Natural killer cell treated with Interleukin-12 subunit alpha and Interleukin-12 subunit beta and Interleukin-15 and Interleukin-18, amount 100 ng/mL, for 72 hours (primary cell): ENCODE measurements at regions not wholly inside any gene's neighbourhood (a gene's known extent, or its start where the extent isn't known, plus 50 kb on each side); places are given as distances from the start of the nearest gene placed in this dataset.
A peak's percentile ranks its signal among the peaks of the same experiment; 100 is the strongest.

ENCODE experiments used
- ATAC-seq, 2 donors: fragments of 150-1000 bp; cut with Tn5 transposase in 1 of 2; sonication (Bioruptor Pico), chemical (Tn5 transposase) in 1 of 2; 2 replicates each; pipeline ENCODE4 v1.10.0; 2021
- DNase-seq: peaks from one replicate; pipeline ENCODE4 v3.0.0; 2022; ENCODE audit warnings: low spot score
- H3K27ac Mint-ChIP-seq, 2 donors: 1 replicate in 1 of 2; 2 replicates in 1 of 2; pipeline ENCODE4 v1.8.0; 2022; ENCODE audit warnings: mixed read lengths in 2 of 2, mild to moderate bottlenecking in 1 of 2, moderate library complexity in 1 of 2
- H3K27me3 Mint-ChIP-seq, 2 donors: 1 replicate in 1 of 2; 2 replicates in 1 of 2; pipeline ENCODE4 v1.8.0; 2022; ENCODE audit warnings: mixed read lengths in 2 of 2
- H3K36me3 Mint-ChIP-seq: one replicate; pipeline ENCODE4 v1.8.0; 2022; ENCODE audit warnings: mixed read lengths
- H3K4me1 Mint-ChIP-seq, 2 donors: 1 replicate in 1 of 2; 2 replicates in 1 of 2; pipeline ENCODE4 v1.8.0; 2022; ENCODE audit warnings: low read depth in 2 of 2, mixed read lengths in 2 of 2, mild to moderate bottlenecking in 1 of 2
- H3K4me3 Mint-ChIP-seq: one replicate; pipeline ENCODE4 v1.8.0; 2022; ENCODE audit warnings: mixed read lengths
- H3K9me3 Mint-ChIP-seq: 2 replicates; pipeline ENCODE4 v1.8.0; 2022; ENCODE audit warnings: mixed read lengths

GRCh38 chr10:125562737-125563136 lies 120.2 kb downstream of the TEX36 start:
- H3K27ac Mint-ChIP-seq, result no peak overlapping the region
- peaks cover 5 to 8% of the 10 kb centered on the region in 2 donors for H3K4me1 Mint-ChIP-seq
- H3K36me3 Mint-ChIP-seq, result no peaks in the 10 kb centered on the region
- ATAC-seq (no peak), DNase-seq (no peak)
- H3K4me3 Mint-ChIP-seq, result no peak overlapping the region
- peaks cover 18 to 23% of the 10 kb centered on the region in 2 donors for H3K27me3 Mint-ChIP-seq
- H3K9me3 Mint-ChIP-seq, result no peaks in the 10 kb centered on the region

- H3K36me3 Mint-ChIP-seq, result no peaks in the 10 kb centered on the region
- peaks cover 5 to 8% of the 10 kb centered on the region in 2 donors for H3K4me1 Mint-ChIP-seq
- H3K27me3 Mint-ChIP-seq, result peaks cover 23% of the 10 kb centered on the region in 2 donors
- no peak overlapping the region for H3K4me3 Mint-ChIP-seq
- ATAC-seq, result no peak
- no peak for DNase-seq
- H3K27ac Mint-ChIP-seq, result no peak overlapping the region
- no peaks in the 10 kb centered on the region for H3K9me3 Mint-ChIP-seq
Measured at GRCh38 chr10:125560947-125561346, 122.0 kb downstream of the TEX36 start.

DNA sequence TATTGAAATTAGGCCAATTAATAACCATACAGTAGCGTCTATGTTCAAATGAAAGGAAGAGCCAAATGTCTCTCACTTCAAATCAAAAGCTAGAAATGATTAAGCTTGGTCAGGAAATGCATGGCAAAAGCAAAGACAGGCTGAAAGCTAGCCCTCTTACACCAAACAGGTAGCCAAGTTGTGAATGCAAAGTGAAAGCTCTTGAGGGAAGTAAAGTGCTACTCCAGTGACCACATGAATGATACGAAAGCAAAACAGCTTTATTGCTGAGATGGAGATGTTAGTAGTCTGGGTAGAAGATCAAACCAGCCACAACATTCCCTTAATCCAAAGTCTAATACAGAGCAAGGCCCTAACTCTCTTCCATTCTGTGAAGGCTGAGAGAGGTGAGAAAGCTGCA lies 123.8 kb downstream of the TEX36 start:
- H3K36me3 Mint-ChIP-seq, result no peaks in the 10 kb centered on the region
- peaks cover 5 to 8% of the 10 kb centered on the region in 2 donors for H3K4me1 Mint-ChIP-seq
- ATAC-seq (peak in 1 of 2 donors; percentile 71), DNase-seq (no peak)
- H3K4me3 Mint-ChIP-seq, result no peak overlapping the region
- no peak overlapping the region for H3K27ac Mint-ChIP-seq
- peaks cover 27 to 28% of the 10 kb centered on the region in 2 donors for H3K27me3 Mint-ChIP-seq
- no peaks in the 10 kb centered on the region for H3K9me3 Mint-ChIP-seq

GRCh38 chr10:125557801-125558505 lies 125.0 kb downstream of the TEX36 start:
- Mint-ChIP-seq H3K36me3 (no peaks in the 10 kb centered on the region), H3K27me3 (peaks cover 27 to 28% of the 10 kb centered on the region in 2 donors), H3K4me1 (peaks cover 5 to 8% of the 10 kb centered on the region in 2 donors), H3K4me3 (no peak overlapping the region), H3K9me3 (no peaks in the 10 kb centered on the region), H3K27ac (no peak overlapping the region)
- ATAC-seq (no peak), DNase-seq (no peak)

- peaks cover 5 to 8% of the 10 kb centered on the region in 2 donors for H3K4me1 Mint-ChIP-seq
- H3K9me3 Mint-ChIP-seq, result no peaks in the 10 kb centered on the region
- H3K27ac Mint-ChIP-seq, result no peak overlapping the region
- DNase-seq, result no peak
- H3K36me3 Mint-ChIP-seq, result no peaks in the 10 kb centered on the region
- H3K27me3 Mint-ChIP-seq, result peaks cover 27 to 28% of the 10 kb centered on the region in 2 donors
- no peak overlapping the region for H3K4me3 Mint-ChIP-seq
- ATAC-seq, result no peak
Measured at GRCh38 chr10:125557311-125557710, 125.7 kb downstream of the TEX36 start.

- DNase-seq, result no peak
- no peak overlapping the region for H3K27ac Mint-ChIP-seq
Measured at GRCh38 chr10:125556882-125557281, 126.1 kb downstream of the TEX36 start.

GRCh38 chr10:125555743-125556142 lies 127.2 kb downstream of the TEX36 start:
- Mint-ChIP-seq H3K27me3 (peaks cover 26 to 35% of the 10 kb centered on the region in 2 donors), H3K36me3 (no peaks in the 10 kb centered on the region), H3K4me3 (no peak overlapping the region), H3K27ac (no peak overlapping the region), H3K9me3 (no peaks in the 10 kb centered on the region), H3K4me1 (peaks cover 10 to 13% of the 10 kb centered on the region in 2 donors)
- no peak for DNase-seq
- no peak for ATAC-seq

More at GRCh38 chr10:125556882-125557281, 126.1 kb downstream of the TEX36 start:
- Mint-ChIP-seq H3K27me3 (peaks cover 24 to 28% of the 10 kb centered on the region in 2 donors), H3K4me1 (peaks cover 5 to 8% of the 10 kb centered on the region in 2 donors), H3K36me3 (no peaks in the 10 kb centered on the region), H3K4me3 (no peak overlapping the region), H3K9me3 (no peaks in the 10 kb centered on the region)
- no peak for ATAC-seq

DNA sequence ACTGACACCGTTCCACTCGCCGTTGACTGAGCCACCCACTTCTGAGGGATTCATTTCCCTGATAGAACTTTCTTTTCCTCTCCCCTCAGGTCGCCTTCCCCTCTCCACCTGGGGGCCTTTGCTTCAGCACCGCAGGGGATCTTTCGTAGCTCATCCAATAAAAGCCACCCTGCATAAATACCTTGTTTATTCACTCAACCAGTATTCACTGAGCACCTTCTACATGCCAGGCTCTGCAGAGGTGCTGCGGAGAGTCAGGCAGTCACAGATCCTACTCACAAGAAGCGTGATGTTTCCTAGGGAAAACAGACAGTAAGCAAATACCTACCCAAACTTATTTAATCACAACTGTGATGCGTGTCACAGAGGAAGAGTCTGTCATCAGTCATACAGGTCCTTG lies 127.7 kb downstream of the TEX36 start:
- no peak overlapping the region for H3K27ac Mint-ChIP-seq
- H3K36me3 Mint-ChIP-seq, result no peaks in the 10 kb centered on the region
- ATAC-seq, result no peak
- H3K4me1 Mint-ChIP-seq, result peaks cover 10 to 13% of the 10 kb centered on the region in 2 donors
- no peak for DNase-seq
- H3K27me3 Mint-ChIP-seq, result peaks cover 26 to 35% of the 10 kb centered on the region in 2 donors
- no peak overlapping the region for H3K4me3 Mint-ChIP-seq
- no peaks in the 10 kb centered on the region for H3K9me3 Mint-ChIP-seq

DNA sequence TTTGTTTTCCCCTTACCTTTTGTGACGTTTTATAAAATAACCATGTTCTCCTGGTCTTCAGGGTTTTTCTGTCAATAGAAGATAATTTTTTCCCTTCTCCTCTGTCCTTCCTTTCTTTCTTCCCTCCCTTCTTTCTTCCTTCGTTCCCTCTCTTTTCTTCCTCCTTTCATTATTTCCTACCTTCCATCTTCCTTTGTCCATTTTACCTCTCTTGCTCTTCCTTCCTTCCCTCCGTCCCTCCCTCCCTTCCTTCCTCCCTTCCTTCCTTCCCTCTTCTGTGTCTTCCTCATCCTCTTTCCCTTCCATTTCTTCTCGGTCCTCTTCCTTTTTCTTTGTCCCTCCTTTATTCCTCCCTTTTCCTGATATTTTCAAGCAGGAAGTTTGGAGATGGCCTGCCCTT lies 128.2 kb downstream of the TEX36 start:
- H3K27me3 Mint-ChIP-seq, result peaks cover 28 to 35% of the 10 kb centered on the region in 2 donors
- DNase-seq (no peak), ATAC-seq (no peak)
- H3K4me3 Mint-ChIP-seq, result no peak overlapping the region
- no peaks in the 10 kb centered on the region for H3K9me3 Mint-ChIP-seq
- H3K36me3 Mint-ChIP-seq, result no peaks in the 10 kb centered on the region
- peaks cover 10 to 13% of the 10 kb centered on the region in 2 donors for H3K4me1 Mint-ChIP-seq
- no peak overlapping the region for H3K27ac Mint-ChIP-seq

- ATAC-seq (no peak), DNase-seq (no peak)
- peaks cover 7 to 8% of the 10 kb centered on the region in 2 donors for H3K4me1 Mint-ChIP-seq
- no peak overlapping the region for H3K27ac Mint-ChIP-seq
- H3K36me3 Mint-ChIP-seq, result no peaks in the 10 kb centered on the region
- H3K27me3 Mint-ChIP-seq, result peaks cover 28 to 35% of the 10 kb centered on the region in 2 donors
- H3K9me3 Mint-ChIP-seq, result no peaks in the 10 kb centered on the region
- no peak overlapping the region for H3K4me3 Mint-ChIP-seq
Measured at GRCh38 chr10:125554016-125554703, 128.8 kb downstream of the TEX36 start.

- H3K27me3 Mint-ChIP-seq, result peaks cover 28 to 35% of the 10 kb centered on the region in 2 donors
- peaks cover 5% of the 10 kb centered on the region in 2 donors for H3K4me1 Mint-ChIP-seq
- H3K27ac Mint-ChIP-seq, result no peak overlapping the region
- ATAC-seq (no peak), DNase-seq (no peak)
- no peak overlapping the region for H3K4me3 Mint-ChIP-seq
- no peaks in the 10 kb centered on the region for H3K36me3 Mint-ChIP-seq
- no peaks in the 10 kb centered on the region for H3K9me3 Mint-ChIP-seq
Measured at GRCh38 chr10:125553091-125553490, 129.9 kb downstream of the TEX36 start.

- no peak for ATAC-seq
- H3K27ac Mint-ChIP-seq, result no peak overlapping the region
- H3K4me3 Mint-ChIP-seq, result no peak overlapping the region
- H3K36me3 Mint-ChIP-seq, result no peaks in the 10 kb centered on the region
- peaks cover 5% of the 10 kb centered on the region in 2 donors for H3K4me1 Mint-ChIP-seq
- DNase-seq, result no peak
- no peaks in the 10 kb centered on the region for H3K9me3 Mint-ChIP-seq
- peaks cover 21 to 26% of the 10 kb centered on the region in 2 donors for H3K27me3 Mint-ChIP-seq
Measured at GRCh38 chr10:125551247-125551646, 131.7 kb downstream of the TEX36 start.

DNA sequence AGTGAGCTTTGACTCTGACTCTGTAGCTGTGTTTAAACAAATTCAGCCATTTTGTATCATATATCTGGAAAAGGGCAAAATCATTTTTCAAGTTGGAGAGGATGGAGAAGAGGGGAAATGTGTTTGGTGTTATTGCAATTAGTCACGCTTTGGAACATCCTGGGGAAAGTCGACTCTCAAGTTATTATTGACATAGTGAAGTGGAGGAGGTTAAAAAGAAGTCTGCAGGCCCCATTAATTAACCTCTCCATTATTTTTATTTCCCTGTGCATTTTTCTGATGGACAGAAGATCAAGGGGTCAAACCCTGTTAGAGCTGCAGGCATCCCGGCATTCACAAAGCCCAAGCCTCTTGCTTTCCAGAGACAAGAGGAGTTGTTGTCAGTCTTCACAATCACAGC lies 132.6 kb downstream of the TEX36 start:
- no peak overlapping the region for H3K27ac Mint-ChIP-seq
- DNase-seq, result no peak
- H3K4me1 Mint-ChIP-seq, result peaks cover 5% of the 10 kb centered on the region in 2 donors
- ATAC-seq, result no peak
- no peaks in the 10 kb centered on the region for H3K36me3 Mint-ChIP-seq
- peaks cover 17 to 21% of the 10 kb centered on the region in 2 donors for H3K27me3 Mint-ChIP-seq
- H3K4me3 Mint-ChIP-seq, result no peak overlapping the region
- no peaks in the 10 kb centered on the region for H3K9me3 Mint-ChIP-seq

- Mint-ChIP-seq H3K9me3 (no peaks in the 10 kb centered on the region), H3K4me1 (peaks cover 5% of the 10 kb centered on the region in 2 donors), H3K36me3 (no peaks in the 10 kb centered on the region), H3K27ac (no peak overlapping the region), H3K27me3 (peaks cover 10 to 19% of the 10 kb centered on the region in 2 donors), H3K4me3 (no peak overlapping the region)
- no peak for ATAC-seq
- no peak for DNase-seq
Measured at GRCh38 chr10:125549653-125550052, 133.3 kb downstream of the TEX36 start.
